PC-9 (cell line): ENCODE measurements at regions not wholly inside any gene's neighbourhood (a gene's known extent, or its start where the extent isn't known, plus 50 kb on each side); places are given as distances from the start of the nearest gene placed in this dataset.

Experiments used
- BruUV-seq: library from RNA; stranded (reverse); fragments of 400-500 nt; replicated peaks from 2 replicates; lab custom pipeline; 2021; lab: Mats Ljungman, UMichigan
- CTCF ChIA-PET: fragments of 300-600 bp; sonication (Branson Sonifier 250); formaldehyde crosslinking; loops from one replicate; lab custom pipeline; 2022; ENCODE audit warnings: antibody characterized with exemption; lab: Charles Lee
- POLR2A ChIA-PET: fragments of 300-600 bp; sonication (Branson Sonifier 250); formaldehyde crosslinking; loops from one replicate; lab custom pipeline; 2022; ENCODE audit warnings: antibody characterized with exemption; ENCODE audit not compliant: unreplicated experiment; lab: Charles Lee
- DNase-seq, 2 experiments: peaks; one replicate each; pipeline versions ENCODE4 v3.0.0 to v3.0.0-alpha.2; 2015 to 2022; ENCODE audit warnings: mixed read lengths in 1 of 2
- H2AFZ ChIP-seq: fragments of 200-600 bp; sonication (generic); 2 replicates; pipeline ENCODE4 v1.8.1; 2017; ENCODE audit warnings: antibody characterized with exemption
- H3F3A ChIP-seq: fragments of 200-600 bp; sonication (generic); 2 replicates; pipeline ENCODE4 v1.8.1; 2017; ENCODE audit warnings: antibody characterized with exemption, mild to moderate bottlenecking, low read depth; ENCODE audit not compliant: insufficient read depth
- H3K27ac ChIP-seq: fragments of 200-600 bp; sonication (generic); 2 replicates; pipeline ENCODE4 v1.6.1; 2016; ENCODE audit warnings: mixed run types
- H3K27me3 ChIP-seq: fragments of 200-600 bp; sonication (generic); 2 replicates; pipeline ENCODE4 v1.6.1; 2016; ENCODE audit warnings: low read depth, mixed run types; ENCODE audit not compliant: insufficient read depth
- H3K36me3 ChIP-seq: fragments of 200-600 bp; sonication (generic); 2 replicates; pipeline ENCODE4 v1.6.1; 2016; ENCODE audit warnings: low read depth, mixed run types
- H3K4me1 ChIP-seq: fragments of 200-600 bp; sonication (generic); replicated peaks from 2 replicates; pipeline ENCODE4 v1.6.1; 2016; ENCODE audit warnings: mixed run types; ENCODE audit not compliant: insufficient read depth
- H3K4me2 ChIP-seq: fragments of 200-600 bp; sonication (generic); 2 replicates; pipeline ENCODE4 v1.6.1; 2017; ENCODE audit warnings: mixed run types
- H3K4me3 ChIP-seq: fragments of 200-600 bp; sonication (generic); 2 replicates; pipeline ENCODE4 v1.6.1; 2016; ENCODE audit warnings: mixed run types
- H3K79me2 ChIP-seq: fragments of 200-600 bp; sonication (generic); 2 replicates; pipeline ENCODE4 v1.6.1; 2017; ENCODE audit warnings: low read depth, mixed run types
- H3K9me2 ChIP-seq: fragments of 200-600 bp; sonication (generic); 2 replicates; pipeline ENCODE4 v1.8.1; 2017; ENCODE audit warnings: mild to moderate bottlenecking; ENCODE audit not compliant: insufficient read depth
- H3K9me3 ChIP-seq: fragments of 200-600 bp; sonication (generic); 2 replicates; pipeline ENCODE4 v1.8.1; 2016; ENCODE audit warnings: low read depth; ENCODE audit not compliant: insufficient read depth
- H4K20me1 ChIP-seq: fragments of 200-600 bp; sonication (generic); 2 replicates; pipeline ENCODE4 v1.8.1; 2017; ENCODE audit not compliant: insufficient read depth
- EZH2 ChIP-seq: fragments of 200-600 bp; sonication (generic); IDR thresholded peaks from 2 replicates; pipeline ENCODE4 v1.8.0; 2017; ENCODE audit warnings: antibody characterized with exemption, low read depth
- intact Hi-C: fragments of 100-400 bp; cut with micrococcal nuclease; formaldehyde crosslinking; loops from one replicate; pipeline ENCODE4 v1.10.0; 2022; ENCODE audit not compliant: unreplicated experiment
- TF ChIP-seq, protein P1 (sequence below): fragments of 200-600 bp; sonication (generic); conservative IDR thresholded peaks from 2 replicates; pipeline ENCODE4 v1.6.1; 2017; ENCODE audit warnings: mixed run types, antibody characterized with exemption, mild to moderate bottlenecking, moderate library complexity

DNA sequence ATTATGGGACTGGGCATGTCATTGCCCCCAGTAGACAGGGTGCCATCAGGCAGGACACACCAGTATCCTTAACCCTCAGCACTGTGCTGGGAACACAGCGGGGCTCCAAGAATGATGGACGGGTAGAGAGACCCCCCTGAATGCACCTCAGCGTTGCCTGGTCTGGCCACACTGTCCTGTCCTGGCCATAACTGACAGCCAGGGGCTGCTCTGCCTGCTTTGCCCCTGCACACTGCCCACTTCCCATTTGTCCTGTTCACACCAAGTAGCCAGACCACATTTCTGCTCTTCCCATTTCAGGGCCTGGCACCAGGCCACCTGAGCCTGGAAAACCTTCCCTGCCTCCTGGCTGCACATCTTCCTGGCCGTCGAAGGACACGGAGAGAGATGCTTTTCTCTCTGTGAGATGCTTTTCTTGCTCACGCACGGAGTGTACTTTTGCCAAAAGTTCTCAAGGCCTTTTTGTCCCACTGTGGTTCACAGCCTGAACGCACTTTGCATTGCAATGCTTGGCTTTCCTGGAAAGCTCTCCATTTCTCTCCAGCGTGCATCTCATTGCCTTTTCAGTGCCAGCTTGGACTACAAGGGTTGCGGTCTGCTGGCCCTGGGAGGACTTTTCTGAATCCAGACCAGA lies 131.0 kb upstream of the EEPD1 start:
- Histone ChIP-seq H3K9me2 (no peaks in the 10 kb centered on the region), H3K27ac (no peak overlapping the region), H4K20me1 (no peaks in the 10 kb centered on the region), H3K4me1 (no peaks in the 10 kb centered on the region), H3K27me3 (no peaks in the 10 kb centered on the region), H3K36me3 (no peaks in the 10 kb centered on the region), H3F3A (no peaks in the 10 kb centered on the region), H3K4me3 (no peak overlapping the region), H3K4me2 (no peak overlapping the region), H2AFZ (no peak overlapping the region), H3K9me3 (no peaks in the 10 kb centered on the region), H3K79me2 (no peaks in the 10 kb centered on the region)
- POLR2A ChIA-PET = no interaction called here
- no peak for DNase-seq
- BruUV-seq = no TSS peak
- intact Hi-C loops = no loop called here
- CTCF ChIA-PET = interaction anchor here (0.8 kb wide), 1 partner anchor 94 kb away, joined by 3 read pairs; no protein-coding TSS in a partner anchor
- no peak for TF ChIP-seq EZH2
- TF ChIP-seq, protein P1, sequence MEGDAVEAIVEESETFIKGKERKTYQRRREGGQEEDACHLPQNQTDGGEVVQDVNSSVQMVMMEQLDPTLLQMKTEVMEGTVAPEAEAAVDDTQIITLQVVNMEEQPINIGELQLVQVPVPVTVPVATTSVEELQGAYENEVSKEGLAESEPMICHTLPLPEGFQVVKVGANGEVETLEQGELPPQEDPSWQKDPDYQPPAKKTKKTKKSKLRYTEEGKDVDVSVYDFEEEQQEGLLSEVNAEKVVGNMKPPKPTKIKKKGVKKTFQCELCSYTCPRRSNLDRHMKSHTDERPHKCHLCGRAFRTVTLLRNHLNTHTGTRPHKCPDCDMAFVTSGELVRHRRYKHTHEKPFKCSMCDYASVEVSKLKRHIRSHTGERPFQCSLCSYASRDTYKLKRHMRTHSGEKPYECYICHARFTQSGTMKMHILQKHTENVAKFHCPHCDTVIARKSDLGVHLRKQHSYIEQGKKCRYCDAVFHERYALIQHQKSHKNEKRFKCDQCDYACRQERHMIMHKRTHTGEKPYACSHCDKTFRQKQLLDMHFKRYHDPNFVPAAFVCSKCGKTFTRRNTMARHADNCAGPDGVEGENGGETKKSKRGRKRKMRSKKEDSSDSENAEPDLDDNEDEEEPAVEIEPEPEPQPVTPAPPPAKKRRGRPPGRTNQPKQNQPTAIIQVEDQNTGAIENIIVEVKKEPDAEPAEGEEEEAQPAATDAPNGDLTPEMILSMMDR = no peak

DNA sequence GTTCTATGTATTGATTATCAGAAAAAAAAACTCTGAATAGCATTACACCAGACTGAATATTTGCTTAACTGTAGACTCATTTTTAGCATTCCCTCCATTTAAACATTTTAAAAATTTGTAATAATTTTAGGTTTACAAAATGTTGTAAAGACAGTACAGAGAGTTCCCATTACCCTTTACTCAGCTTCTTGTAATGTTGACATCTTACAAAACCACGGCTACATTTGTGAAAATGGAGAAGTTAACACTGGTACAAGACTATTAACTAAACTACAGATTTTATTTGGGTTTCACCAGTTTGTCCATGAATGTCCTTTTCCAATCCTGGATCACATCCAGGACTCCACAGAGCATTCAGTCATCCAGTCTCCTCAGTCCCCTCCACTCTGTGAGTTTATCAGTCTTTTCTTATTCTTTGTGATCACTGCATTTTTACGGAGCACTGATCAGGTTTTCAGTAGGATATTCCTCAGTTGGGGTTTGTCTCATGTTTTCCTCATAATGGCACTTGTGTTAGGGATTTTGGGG lies 130.0 kb upstream of the EEPD1 start:
- H3K4me2 ChIP-seq = no peak overlapping the region
- H3K4me1 ChIP-seq = no peaks in the 10 kb centered on the region
- H3K36me3 ChIP-seq = no peaks in the 10 kb centered on the region
- ChIA-PET POLR2A (no interaction called here), CTCF (no interaction called here)
- no peaks in the 10 kb centered on the region for H4K20me1 ChIP-seq
- H3K9me2 ChIP-seq = no peaks in the 10 kb centered on the region
- DNase-seq = no peak
- H3K79me2 ChIP-seq = no peaks in the 10 kb centered on the region
- TF ChIP-seq EZH2 = no peak
- TF ChIP-seq, protein P1 = no peak
- H3K4me3 ChIP-seq = no peak overlapping the region
- no peak overlapping the region for H2AFZ ChIP-seq
- no peaks in the 10 kb centered on the region for H3K9me3 ChIP-seq
- intact Hi-C loops = no loop called here
- BruUV-seq = no TSS peak
- no peak overlapping the region for H3K27ac ChIP-seq
- H3K27me3 ChIP-seq = no peaks in the 10 kb centered on the region
- H3F3A ChIP-seq = no peaks in the 10 kb centered on the region

DNA sequence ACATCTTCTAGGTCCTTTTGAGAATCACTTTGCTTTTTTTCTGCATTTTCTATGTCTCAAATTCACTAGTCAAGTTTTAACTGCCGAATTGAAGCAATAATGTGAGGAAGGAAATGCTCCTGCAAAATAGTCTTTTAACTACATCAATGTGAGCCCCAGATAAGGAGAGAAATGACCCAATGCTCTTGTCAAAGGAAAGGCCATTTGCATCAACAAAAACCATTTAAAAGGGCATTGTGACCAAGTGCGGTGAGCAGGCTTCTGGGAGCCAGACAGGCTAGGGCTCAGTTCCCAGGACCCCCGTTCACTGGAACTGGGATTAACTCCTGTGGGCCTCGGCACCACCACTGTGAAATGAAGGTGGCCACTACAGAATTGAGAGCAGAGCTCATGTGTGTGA lies 127.9 kb upstream of the EEPD1 start:
- no peaks in the 10 kb centered on the region for H3K27me3 ChIP-seq
- H3K4me3 ChIP-seq = no peak overlapping the region
- peaks cover 9% of the 10 kb centered on the region; the same call in 1 of the 2 replicates for H3K4me1 ChIP-seq
- BruUV-seq = no TSS peak
- intact Hi-C loops = no loop called here
- H3K9me3 ChIP-seq = no peaks in the 10 kb centered on the region
- H4K20me1 ChIP-seq = no peaks in the 10 kb centered on the region
- no peaks in the 10 kb centered on the region for H3K36me3 ChIP-seq
- H3K4me2 ChIP-seq = no peak overlapping the region
- DNase-seq = no peak
- H3K9me2 ChIP-seq = no peaks in the 10 kb centered on the region
- ChIA-PET CTCF (no interaction called here), POLR2A (no interaction called here)
- no peaks in the 10 kb centered on the region for H3K79me2 ChIP-seq
- no peak overlapping the region for H2AFZ ChIP-seq
- no peak overlapping the region for H3K27ac ChIP-seq
- TF ChIP-seq, protein P1 = no peak
- TF ChIP-seq EZH2 = no peak
- peaks cover 6% of the 10 kb centered on the region; the same call in 1 of the 2 replicates for H3F3A ChIP-seq
